Fibroblast of pulmonary artery (primary cell): ENCODE measurements at regions not wholly inside any gene's neighbourhood (a gene's known extent, or its start where the extent isn't known, plus 50 kb on each side); places are given as distances from the start of the nearest gene placed in this dataset.

Experiments used
- DNase-seq: peaks from one replicate; pipeline ENCODE4 v3.0.0-alpha.2; 2010; ENCODE audit warnings: low read depth
- H3K4me3 ChIP-seq: replicated peaks from 2 replicates; pipeline ENCODE4 v1.5.1; 2011; ENCODE audit warnings: low read depth, mild to moderate bottlenecking, control low read depth, low read length, moderate library complexity
- CTCF ChIP-seq: IDR thresholded peaks from 2 replicates; pipeline ENCODE4 v1.5.1; 2011; ENCODE audit warnings: mild to moderate bottlenecking, control low read depth, low read length, inconsistent platforms; ENCODE audit errors: missing control alignments

DNA sequence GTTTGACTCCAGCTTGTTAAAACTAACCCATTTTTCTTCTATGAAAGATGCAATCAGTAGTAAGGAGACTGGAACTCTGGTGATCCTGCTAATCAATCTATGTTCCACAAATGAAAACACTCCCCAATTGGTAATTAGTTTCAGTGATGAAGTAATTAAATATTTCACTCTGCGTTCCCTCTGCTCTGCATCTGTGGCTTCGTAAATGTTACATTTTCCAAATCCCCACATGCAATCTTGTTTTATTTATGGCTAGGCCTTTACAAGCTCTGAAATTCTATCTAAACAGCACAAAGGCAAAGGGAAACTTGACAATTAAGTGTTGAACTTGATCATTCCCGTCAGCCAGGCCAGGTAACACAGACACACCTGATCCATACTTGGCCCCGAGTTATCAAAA is 231.4 kb upstream of the OSR1 start:
- DNase-seq, result no peak
- TF ChIP-seq CTCF, result no peak
- no peak overlapping the region for H3K4me3 ChIP-seq

DNA sequence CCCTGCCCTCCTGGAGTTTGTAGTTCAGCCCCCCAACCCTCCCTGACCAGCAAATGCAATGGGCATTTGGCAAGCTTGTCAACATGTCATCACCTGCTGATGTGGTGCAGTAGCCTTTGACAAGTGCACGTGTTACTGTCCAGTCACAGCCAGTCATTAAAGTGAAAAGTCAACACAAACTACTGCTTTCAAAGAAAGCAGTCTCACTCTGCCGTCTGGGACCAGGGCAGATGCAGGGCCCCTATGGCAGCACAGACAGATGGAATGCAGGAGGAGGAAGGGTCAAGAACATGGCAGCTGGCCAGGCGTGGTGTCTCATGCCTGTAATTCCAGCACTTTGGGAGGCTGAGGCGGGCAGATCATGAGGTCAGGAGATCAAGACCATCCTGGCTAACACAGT is 222.4 kb upstream of the OSR1 start:
- H3K4me3 ChIP-seq, result no peak overlapping the region
- DNase-seq, result peak; percentile 44
- TF ChIP-seq CTCF, result no peak

DNA sequence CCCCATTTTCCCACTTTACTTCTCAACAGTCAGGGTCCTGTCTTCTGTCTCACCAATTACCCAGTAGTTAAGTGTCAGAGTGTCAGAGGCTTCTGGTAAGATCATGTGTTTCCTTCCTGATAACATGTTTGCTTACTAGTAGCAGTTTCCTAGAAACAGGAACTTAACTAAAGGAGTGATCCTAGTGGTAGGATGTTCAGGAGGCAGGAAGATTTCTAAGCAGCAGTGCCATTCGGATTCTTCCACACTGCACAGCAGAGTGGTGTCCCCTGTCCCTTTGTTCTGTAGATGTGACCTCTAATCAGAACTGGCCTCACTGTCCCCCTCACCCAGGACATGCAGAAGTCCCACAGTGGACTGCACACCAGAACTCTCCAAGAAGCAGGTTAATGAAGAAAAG is 221.8 kb upstream of the OSR1 start:
- peak; percentile 47 for DNase-seq
- peak; percentile 3 for TF ChIP-seq CTCF
- no peak overlapping the region for H3K4me3 ChIP-seq

DNA sequence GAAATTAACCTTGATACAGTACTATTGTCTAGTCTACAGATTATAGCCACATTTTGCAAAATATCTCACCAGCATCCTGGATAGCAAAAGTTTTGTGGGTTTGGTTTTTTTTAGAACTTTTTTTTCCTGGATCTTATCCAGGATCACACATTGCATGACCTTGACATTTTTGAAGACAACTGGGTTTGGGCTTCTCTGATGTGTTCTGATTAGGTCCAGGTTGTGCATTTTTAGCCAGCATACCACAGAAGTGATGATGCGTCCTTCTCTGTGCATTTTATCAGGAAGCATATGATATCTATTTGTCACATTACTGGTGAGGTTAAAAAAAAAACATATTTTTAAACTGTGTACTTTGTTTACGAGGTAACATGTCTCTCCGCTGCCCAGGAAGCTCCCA is 221.0 kb upstream of the OSR1 start:
- TF ChIP-seq CTCF, result no peak
- no peak overlapping the region for H3K4me3 ChIP-seq
- DNase-seq, result no peak

GRCh38 chr2:19577723-19578122 is 219.3 kb upstream of the OSR1 start:
- no peak overlapping the region for H3K4me3 ChIP-seq
- DNase-seq, result peak; percentile 24
- no peak for TF ChIP-seq CTCF

- peak; percentile 61 for DNase-seq
- no peak overlapping the region for H3K4me3 ChIP-seq
- no peak for TF ChIP-seq CTCF
Observed at GRCh38 chr2:19576411-19576810, 218.0 kb upstream of the OSR1 start.

GRCh38 chr2:19575641-19576040 is 217.2 kb upstream of the OSR1 start:
- TF ChIP-seq CTCF, result no peak
- DNase-seq, result peak; percentile 6
- no peak overlapping the region for H3K4me3 ChIP-seq
